IPS-18a (cell line): ENCODE measurements at regions not wholly inside any gene's neighbourhood (a gene's known extent, or its start where the extent isn't known, plus 50 kb on each side); places are given as distances from the start of the nearest gene placed in this dataset.

ENCODE experiments used
- H3K27ac ChIP-seq: one replicate; pipeline ENCODE4 v1.5.1; 2013; ENCODE audit warnings: low read length
- H3K27me3 ChIP-seq: one replicate; pipeline ENCODE4 v1.6.1; 2013; ENCODE audit warnings: mild to moderate bottlenecking, low read length; ENCODE audit not compliant: control insufficient read depth, insufficient read depth
- H3K36me3 ChIP-seq: one replicate; pipeline ENCODE4 v1.6.1; 2013; ENCODE audit warnings: low read depth, low read length; ENCODE audit not compliant: control insufficient read depth
- H3K4me1 ChIP-seq: one replicate; pipeline ENCODE4 v1.6.1; 2013; ENCODE audit warnings: low read depth, low read length; ENCODE audit not compliant: control insufficient read depth
- H3K4me3 ChIP-seq: one replicate; pipeline ENCODE4 v1.5.1; 2013; ENCODE audit warnings: low read length
- H3K9ac ChIP-seq: one replicate; pipeline ENCODE4 v1.6.1; 2013; ENCODE audit warnings: mild to moderate bottlenecking, low read length, moderate library complexity
- H3K9me3 ChIP-seq: one replicate; pipeline ENCODE4 v1.6.1; 2013; ENCODE audit warnings: low read depth, low read length; ENCODE audit not compliant: control insufficient read depth

GRCh38 chr2:220556658-220557057, 929.2 kb downstream of the SLC4A3 start:
- Histone ChIP-seq H3K9ac (no peak overlapping the region), H3K4me3 (no peak overlapping the region), H3K4me1 (no peaks in the 10 kb centered on the region), H3K36me3 (no peaks in the 10 kb centered on the region), H3K27me3 (no peaks in the 10 kb centered on the region), H3K27ac (no peak overlapping the region), H3K9me3 (no peaks in the 10 kb centered on the region)

DNA sequence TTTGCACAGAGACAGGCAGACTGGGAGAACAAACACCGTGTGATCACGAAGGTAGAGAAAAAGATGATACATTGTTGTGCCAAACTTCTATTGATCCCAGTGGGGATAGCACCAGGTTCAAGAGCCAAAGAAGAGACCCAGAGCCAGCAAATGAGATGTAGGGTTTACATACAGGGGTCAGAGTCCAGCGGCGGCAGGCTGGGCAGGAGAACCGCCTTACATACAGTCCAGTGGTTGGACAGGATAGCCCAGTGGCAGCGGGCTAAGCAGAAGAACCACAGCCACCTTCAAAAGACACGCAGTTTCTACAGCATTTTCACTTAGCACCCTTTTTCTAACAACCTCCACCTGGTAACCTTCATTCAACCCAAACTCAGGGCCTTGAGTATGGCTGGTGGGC, 932.8 kb downstream of the SLC4A3 start:
- H3K4me1 ChIP-seq, result no peaks in the 10 kb centered on the region
- H3K4me3 ChIP-seq, result no peak overlapping the region
- H3K27me3 ChIP-seq, result no peaks in the 10 kb centered on the region
- no peak overlapping the region for H3K9ac ChIP-seq
- H3K36me3 ChIP-seq, result no peaks in the 10 kb centered on the region
- H3K27ac ChIP-seq, result no peak overlapping the region
- H3K9me3 ChIP-seq, result no peaks in the 10 kb centered on the region

DNA sequence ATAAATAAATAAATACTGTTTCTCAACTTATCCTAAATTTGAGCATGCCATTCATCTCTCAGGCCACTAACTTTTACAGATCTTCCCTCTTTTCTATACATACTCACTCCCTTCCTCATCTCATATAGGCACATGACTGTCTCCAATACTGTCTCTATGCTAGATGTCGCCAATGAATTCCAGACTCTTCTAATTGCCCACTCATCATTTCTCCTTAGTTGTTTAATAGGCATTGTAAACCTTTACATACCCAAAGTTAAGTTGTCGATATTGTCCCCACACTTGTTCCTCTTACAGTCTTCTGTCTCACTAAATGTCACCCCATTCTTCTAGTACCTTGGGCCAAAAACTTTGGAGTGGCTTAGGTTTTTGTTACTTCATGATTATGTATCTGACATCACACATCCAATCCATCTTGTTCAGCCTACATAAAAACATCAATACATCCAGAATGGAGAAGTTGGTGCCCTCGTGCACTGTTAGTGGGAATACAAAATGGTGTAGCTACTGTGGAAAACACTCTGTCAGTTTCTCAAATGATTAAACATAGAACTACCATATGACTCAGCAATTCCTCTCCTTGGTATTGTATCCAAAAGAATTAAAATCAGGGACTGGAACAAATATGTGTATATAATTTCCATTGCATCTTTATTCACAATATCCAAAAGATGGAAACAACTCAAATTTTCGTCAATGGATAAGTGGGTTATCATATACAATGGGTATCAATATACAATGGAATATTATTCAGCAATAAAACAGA, 935.1 kb downstream of the SLC4A3 start:
- Histone ChIP-seq H3K9me3 (no peaks in the 10 kb centered on the region), H3K27me3 (no peaks in the 10 kb centered on the region), H3K4me3 (no peak overlapping the region), H3K36me3 (no peaks in the 10 kb centered on the region), H3K4me1 (no peaks in the 10 kb centered on the region), H3K9ac (no peak overlapping the region), H3K27ac (no peak overlapping the region)

- Histone ChIP-seq H3K4me1 (no peaks in the 10 kb centered on the region), H3K4me3 (no peak overlapping the region), H3K27ac (no peak overlapping the region), H3K9ac (no peak overlapping the region), H3K27me3 (no peaks in the 10 kb centered on the region), H3K9me3 (no peaks in the 10 kb centered on the region), H3K36me3 (no peaks in the 10 kb centered on the region)
These were observed 940.9 kb downstream of the SLC4A3 start for GRCh38 chr2:220568296-220568695.

GRCh38 chr2:220569112-220569897, 941.9 kb downstream of the SLC4A3 start:
- Histone ChIP-seq H3K27ac (no peak overlapping the region), H3K27me3 (no peaks in the 10 kb centered on the region), H3K36me3 (no peaks in the 10 kb centered on the region)

DNA sequence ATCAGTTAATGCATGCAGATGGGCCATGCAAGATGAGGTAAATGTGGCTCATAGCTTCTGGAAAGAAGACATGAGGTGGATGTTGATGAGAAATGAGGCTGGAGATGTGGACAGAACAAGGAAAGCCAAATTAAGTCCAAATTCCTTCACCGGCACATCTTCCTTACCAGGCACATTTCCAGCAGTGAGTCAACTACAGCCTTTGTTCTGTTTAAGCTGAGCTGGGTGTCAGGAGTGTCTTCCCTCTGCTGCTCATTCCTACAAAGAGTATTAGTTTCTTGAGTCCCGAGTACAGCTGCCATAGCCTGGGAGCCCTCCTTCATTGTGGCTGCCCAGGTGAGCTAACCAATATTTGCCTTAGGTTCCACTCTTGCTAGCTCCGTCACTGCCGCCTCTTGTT, 945.0 kb downstream of the SLC4A3 start:
- H3K4me3 ChIP-seq, result no peak overlapping the region
- H3K27ac ChIP-seq, result no peak overlapping the region
- no peaks in the 10 kb centered on the region for H3K36me3 ChIP-seq
- H3K9me3 ChIP-seq, result no peaks in the 10 kb centered on the region
- H3K4me1 ChIP-seq, result no peaks in the 10 kb centered on the region
- H3K27me3 ChIP-seq, result no peaks in the 10 kb centered on the region
- no peak overlapping the region for H3K9ac ChIP-seq

More at GRCh38 chr2:220569112-220569897, 941.9 kb downstream of the SLC4A3 start:
- no peaks in the 10 kb centered on the region for H3K9me3 ChIP-seq
- H3K9ac ChIP-seq, result no peak overlapping the region
- no peaks in the 10 kb centered on the region for H3K4me1 ChIP-seq
- H3K4me3 ChIP-seq, result no peak overlapping the region

DNA sequence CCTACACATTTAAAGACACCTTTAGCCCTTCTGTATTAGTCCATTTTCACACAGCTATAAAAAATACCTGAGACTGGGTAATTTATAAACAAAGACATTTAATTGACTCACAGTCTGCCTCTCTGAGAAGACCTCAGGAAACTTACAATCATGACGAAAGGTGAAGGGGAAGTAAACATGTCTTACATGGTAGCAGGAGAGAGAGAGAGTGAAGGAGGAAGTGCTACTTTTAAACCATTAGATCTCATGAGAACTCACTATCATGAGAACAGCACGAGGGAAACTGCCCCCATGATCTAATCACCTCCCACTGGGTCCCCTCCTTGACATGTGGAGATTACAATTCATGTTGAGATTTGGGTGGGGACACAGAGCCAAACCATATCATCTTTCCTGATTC, 946.6 kb downstream of the SLC4A3 start:
- Histone ChIP-seq H3K4me3 (no peak overlapping the region), H3K27me3 (no peaks in the 10 kb centered on the region), H3K4me1 (no peaks in the 10 kb centered on the region), H3K9ac (no peak overlapping the region), H3K27ac (no peak overlapping the region), H3K36me3 (no peaks in the 10 kb centered on the region), H3K9me3 (no peaks in the 10 kb centered on the region)

GRCh38 chr2:220575963-220576362, 948.5 kb downstream of the SLC4A3 start:
- Histone ChIP-seq H3K27me3 (no peaks in the 10 kb centered on the region), H3K9ac (no peak overlapping the region), H3K27ac (no peak overlapping the region), H3K36me3 (no peaks in the 10 kb centered on the region), H3K4me3 (no peak overlapping the region), H3K4me1 (no peaks in the 10 kb centered on the region), H3K9me3 (no peaks in the 10 kb centered on the region)

GRCh38 chr2:220579452-220579851, 952.0 kb downstream of the SLC4A3 start:
- Histone ChIP-seq H3K4me3 (no peak overlapping the region), H3K27ac (no peak overlapping the region), H3K4me1 (no peaks in the 10 kb centered on the region), H3K27me3 (no peaks in the 10 kb centered on the region), H3K36me3 (no peaks in the 10 kb centered on the region), H3K9me3 (no peaks in the 10 kb centered on the region), H3K9ac (no peak overlapping the region)

DNA sequence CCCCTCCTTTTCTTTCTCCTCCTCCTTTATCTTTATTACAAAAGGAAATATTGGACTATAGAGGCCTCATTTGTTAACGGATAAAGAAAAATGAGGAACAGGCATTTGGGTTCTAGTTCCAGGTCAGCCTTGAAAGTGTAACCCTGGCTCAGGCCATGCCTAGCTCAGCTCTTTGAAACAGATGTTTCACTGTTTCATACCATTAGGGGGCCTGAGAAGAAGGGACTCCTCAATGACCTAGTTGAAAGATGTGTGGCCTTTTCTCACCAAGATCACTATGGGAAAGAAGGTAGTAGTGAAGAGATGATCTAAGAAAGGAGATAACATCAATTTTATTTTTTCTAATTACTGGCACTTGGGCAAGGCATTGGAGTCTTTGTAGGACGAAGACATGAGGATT, 952.7 kb downstream of the SLC4A3 start:
- Histone ChIP-seq H3K36me3 (no peaks in the 10 kb centered on the region), H3K27ac (no peak overlapping the region), H3K4me1 (no peaks in the 10 kb centered on the region), H3K9ac (no peak overlapping the region), H3K9me3 (no peaks in the 10 kb centered on the region), H3K27me3 (no peaks in the 10 kb centered on the region), H3K4me3 (no peak overlapping the region)

GRCh38 chr2:220583725-220584124, 956.3 kb downstream of the SLC4A3 start:
- Histone ChIP-seq H3K9ac (no peak overlapping the region), H3K4me3 (no peak overlapping the region), H3K9me3 (no peaks in the 10 kb centered on the region), H3K27ac (no peak overlapping the region), H3K4me1 (no peaks in the 10 kb centered on the region), H3K27me3 (no peaks in the 10 kb centered on the region), H3K36me3 (no peaks in the 10 kb centered on the region)

DNA sequence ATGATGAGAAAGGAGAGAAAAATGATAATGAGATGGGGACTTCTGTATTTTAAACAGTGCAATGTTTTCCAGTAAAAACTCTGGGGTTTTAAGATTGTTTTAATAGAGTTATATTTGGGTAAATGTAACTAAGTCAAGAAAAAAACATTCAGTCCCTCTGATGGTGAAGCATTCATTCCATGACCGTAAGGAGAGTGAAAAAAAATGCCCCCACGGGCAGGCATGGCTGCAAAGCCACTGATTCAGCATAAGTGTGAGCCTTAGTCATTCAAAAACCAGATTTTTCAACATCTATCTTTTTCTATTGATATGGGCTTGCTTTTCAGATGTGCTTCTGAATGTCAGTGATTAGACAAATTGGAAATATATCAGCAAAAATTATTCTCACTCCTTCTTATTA, 957.8 kb downstream of the SLC4A3 start:
- no peak overlapping the region for H3K9ac ChIP-seq
- H3K9me3 ChIP-seq, result no peaks in the 10 kb centered on the region
- no peak overlapping the region for H3K4me3 ChIP-seq
- no peaks in the 10 kb centered on the region for H3K27me3 ChIP-seq
- no peak overlapping the region for H3K27ac ChIP-seq
- no peaks in the 10 kb centered on the region for H3K4me1 ChIP-seq
- no peaks in the 10 kb centered on the region for H3K36me3 ChIP-seq
